Loucy (cell line): ENCODE measurements at regions not wholly inside any gene's neighbourhood (a gene's known extent, or its start where the extent isn't known, plus 50 kb on each side); places are given as distances from the start of the nearest gene placed in this dataset.

Experiments
- H2AFZ ChIP-seq: fragments of 200-600 bp; sonication (generic); 2 replicates; pipeline ENCODE4 v1.6.0; 2016; ENCODE audit warnings: antibody characterized with exemption, mild to moderate bottlenecking, low read length, moderate library complexity
- H3F3A ChIP-seq: fragments of 200-600 bp; 2 replicates; pipeline ENCODE4 v1.6.0; 2016; ENCODE audit warnings: antibody characterized with exemption, low read depth, mild to moderate bottlenecking
- H3K27me3 ChIP-seq: fragments of 200-600 bp; sonication (generic); 2 replicates; pipeline ENCODE4 v1.6.1; 2014; ENCODE audit warnings: low read length, mild to moderate bottlenecking; ENCODE audit not compliant: insufficient read depth, poor library complexity, severe bottlenecking
- H3K36me3 ChIP-seq: fragments of 200-600 bp; sonication (generic); 2 replicates; pipeline ENCODE4 v1.6.1; 2016; ENCODE audit warnings: low read length; ENCODE audit not compliant: insufficient read depth
- H3K4me1 ChIP-seq: fragments of 200-600 bp; sonication (generic); 2 replicates; pipeline ENCODE4 v1.5.1; 2014; ENCODE audit warnings: low read length, mild to moderate bottlenecking; ENCODE audit not compliant: insufficient read depth, poor library complexity, severe bottlenecking
- H3K4me2 ChIP-seq: fragments of 200-600 bp; sonication (generic); 2 replicates; pipeline ENCODE4 v1.6.0; 2014; ENCODE audit warnings: antibody characterized with exemption, low read length, low read depth, mild to moderate bottlenecking; ENCODE audit not compliant: poor library complexity, severe bottlenecking
- H3K4me3 ChIP-seq: fragments of 200-600 bp; sonication (generic); 2 replicates; pipeline ENCODE4 v1.5.1; 2014; ENCODE audit warnings: low read length, mild to moderate bottlenecking, mixed read lengths; ENCODE audit not compliant: poor library complexity, severe bottlenecking
- H3K79me2 ChIP-seq: fragments of 200-600 bp; sonication (generic); 2 replicates; pipeline ENCODE4 v1.6.1; 2014; ENCODE audit warnings: low read length; ENCODE audit not compliant: insufficient read depth
- H3K9ac ChIP-seq: fragments of 200-600 bp; sonication (generic); 2 replicates; pipeline ENCODE4 v1.6.0; 2014; ENCODE audit warnings: mild to moderate bottlenecking, low read depth, low read length, moderate library complexity; ENCODE audit not compliant: poor library complexity, severe bottlenecking
- H3K9me2 ChIP-seq: fragments of 200-600 bp; sonication (generic); replicated peaks from 2 replicates; pipeline ENCODE4 v1.6.1; 2016; ENCODE audit warnings: low read depth, low read length, mixed read lengths
- H3K9me3 ChIP-seq: fragments of 200-600 bp; sonication (generic); 2 replicates; pipeline ENCODE4 v1.6.1; 2014; ENCODE audit warnings: mild to moderate bottlenecking, antibody characterized with exemption, low read length, low read depth; ENCODE audit not compliant: insufficient read depth
- H4K20me1 ChIP-seq: fragments of 200-600 bp; sonication (generic); 2 replicates; pipeline ENCODE4 v1.6.0; 2014; ENCODE audit warnings: antibody characterized with exemption, low read length, mild to moderate bottlenecking; ENCODE audit not compliant: insufficient read depth, poor library complexity, severe bottlenecking
- EZH2phosphoT487 ChIP-seq: fragments of 200-600 bp; IDR thresholded peaks from 2 replicates; pipeline ENCODE4 v1.6.1; 2018; ENCODE audit warnings: antibody characterized with exemption, mild to moderate bottlenecking, moderate library complexity, borderline replicate concordance
- TF ChIP-seq, protein P1 (sequence below): fragments of 200-600 bp; sonication (generic); conservative IDR thresholded peaks from 2 replicates; pipeline ENCODE4 v1.5.1; 2014; ENCODE audit warnings: mild to moderate bottlenecking, antibody characterized with exemption, low read length

DNA sequence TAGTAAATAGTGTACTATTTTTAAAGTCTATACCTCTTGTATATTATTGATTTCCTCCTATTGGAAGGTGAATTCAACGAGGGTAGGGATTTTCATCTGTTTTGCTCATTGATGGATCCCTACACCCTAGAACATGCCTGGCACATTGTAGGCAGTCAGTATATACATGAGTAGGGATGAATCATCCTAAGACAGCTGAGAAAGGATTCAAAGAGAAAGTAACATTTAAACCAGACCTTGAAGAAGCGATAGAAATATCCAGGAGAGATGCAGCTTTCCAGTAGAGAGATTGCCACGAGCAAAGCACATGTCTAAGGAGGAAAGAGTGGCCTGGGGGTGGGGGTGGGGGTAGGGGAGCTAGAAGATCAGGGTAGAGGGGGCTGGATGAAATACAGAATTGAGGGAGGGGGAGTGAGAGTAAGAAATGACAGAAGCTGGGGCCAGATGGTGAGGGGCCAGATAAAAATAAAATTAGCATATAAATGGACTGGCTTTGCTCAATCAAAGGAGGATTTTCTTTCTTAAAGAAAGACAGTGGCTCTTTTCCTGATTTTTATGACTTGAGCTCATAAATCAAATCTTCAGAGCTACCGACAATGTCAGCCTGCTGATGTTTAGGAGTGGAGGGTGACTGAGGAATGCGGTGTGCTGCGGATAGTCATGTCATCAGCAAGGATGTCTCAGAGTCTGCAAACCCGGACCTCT is 168.2 kb downstream of the SAMD5 start:
- H2AFZ ChIP-seq: no peak overlapping the region
- H3K4me1 ChIP-seq: peaks cover 14% of the 10 kb centered on the region
- no peaks in the 10 kb centered on the region for H3K27me3 ChIP-seq
- no peak for TF ChIP-seq EZH2phosphoT487
- H4K20me1 ChIP-seq: no peaks in the 10 kb centered on the region
- no peaks in the 10 kb centered on the region for H3K36me3 ChIP-seq
- H3K4me3 ChIP-seq: no peak overlapping the region
- H3K79me2 ChIP-seq: no peaks in the 10 kb centered on the region
- H3K9me2 ChIP-seq: no peaks in the 10 kb centered on the region
- no peaks in the 10 kb centered on the region for H3F3A ChIP-seq
- H3K9ac ChIP-seq: no peak overlapping the region
- no peaks in the 10 kb centered on the region for H3K9me3 ChIP-seq
- H3K4me2 ChIP-seq: no peak overlapping the region

DNA sequence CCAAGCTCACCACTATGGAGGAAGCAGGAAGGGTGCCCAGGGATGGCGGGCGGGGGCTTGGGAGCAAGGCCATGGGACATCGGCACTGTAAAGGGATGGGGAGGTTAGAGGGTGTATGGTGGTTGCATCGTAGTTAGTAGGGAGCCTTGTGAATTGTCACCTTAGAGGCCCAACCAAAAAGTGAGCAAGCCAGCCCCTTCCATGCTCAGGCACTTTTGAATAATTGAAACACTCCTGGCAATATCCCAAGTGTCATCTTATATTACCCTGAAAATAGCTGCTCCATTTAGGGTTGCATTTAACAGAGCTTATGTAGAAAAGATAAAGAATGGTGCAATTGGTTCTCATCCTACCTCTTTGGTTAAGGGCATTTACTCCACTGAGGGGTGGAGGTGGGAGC is 169.2 kb downstream of the SAMD5 start:
- no peaks in the 10 kb centered on the region for H3K36me3 ChIP-seq
- TF ChIP-seq EZH2phosphoT487: no peak
- TF ChIP-seq, protein P1, sequence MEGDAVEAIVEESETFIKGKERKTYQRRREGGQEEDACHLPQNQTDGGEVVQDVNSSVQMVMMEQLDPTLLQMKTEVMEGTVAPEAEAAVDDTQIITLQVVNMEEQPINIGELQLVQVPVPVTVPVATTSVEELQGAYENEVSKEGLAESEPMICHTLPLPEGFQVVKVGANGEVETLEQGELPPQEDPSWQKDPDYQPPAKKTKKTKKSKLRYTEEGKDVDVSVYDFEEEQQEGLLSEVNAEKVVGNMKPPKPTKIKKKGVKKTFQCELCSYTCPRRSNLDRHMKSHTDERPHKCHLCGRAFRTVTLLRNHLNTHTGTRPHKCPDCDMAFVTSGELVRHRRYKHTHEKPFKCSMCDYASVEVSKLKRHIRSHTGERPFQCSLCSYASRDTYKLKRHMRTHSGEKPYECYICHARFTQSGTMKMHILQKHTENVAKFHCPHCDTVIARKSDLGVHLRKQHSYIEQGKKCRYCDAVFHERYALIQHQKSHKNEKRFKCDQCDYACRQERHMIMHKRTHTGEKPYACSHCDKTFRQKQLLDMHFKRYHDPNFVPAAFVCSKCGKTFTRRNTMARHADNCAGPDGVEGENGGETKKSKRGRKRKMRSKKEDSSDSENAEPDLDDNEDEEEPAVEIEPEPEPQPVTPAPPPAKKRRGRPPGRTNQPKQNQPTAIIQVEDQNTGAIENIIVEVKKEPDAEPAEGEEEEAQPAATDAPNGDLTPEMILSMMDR: no peak
- H3K4me2 ChIP-seq: no peak overlapping the region

DNA sequence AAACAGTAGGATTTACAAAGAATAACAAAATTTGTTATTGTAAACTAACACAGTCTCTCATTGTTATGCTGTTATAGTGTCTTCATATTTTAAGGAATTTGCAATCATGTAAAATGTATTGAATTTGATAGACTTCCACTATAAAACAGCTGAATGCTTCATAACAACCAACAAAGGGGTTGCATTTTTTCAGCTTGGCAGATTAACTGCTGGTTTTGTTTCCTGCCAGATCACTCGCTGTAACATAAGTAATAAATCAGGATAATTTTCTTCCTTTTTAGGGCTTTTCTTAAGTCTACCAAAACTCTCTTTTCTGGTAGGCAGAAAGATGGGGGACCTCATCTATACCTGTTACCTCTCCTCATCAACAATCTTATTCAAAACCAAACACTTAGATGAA is 169.8 kb downstream of the SAMD5 start:
- no peaks in the 10 kb centered on the region for H3K79me2 ChIP-seq

More for the DNA sequence above, 169.2 kb downstream of the SAMD5 start:
- no peaks in the 10 kb centered on the region for H3F3A ChIP-seq
- no peak overlapping the region for H2AFZ ChIP-seq
- no peak overlapping the region for H3K4me3 ChIP-seq
- H4K20me1 ChIP-seq: no peaks in the 10 kb centered on the region
- H3K4me1 ChIP-seq: peaks cover 14% of the 10 kb centered on the region
- no peaks in the 10 kb centered on the region for H3K9me2 ChIP-seq
- H3K9ac ChIP-seq: no peak overlapping the region
- no peaks in the 10 kb centered on the region for H3K27me3 ChIP-seq
- H3K9me3 ChIP-seq: no peaks in the 10 kb centered on the region
- no peaks in the 10 kb centered on the region for H3K79me2 ChIP-seq

More for the DNA sequence above, 169.8 kb downstream of the SAMD5 start:
- no peaks in the 10 kb centered on the region for H3K9me3 ChIP-seq
- no peaks in the 10 kb centered on the region for H3F3A ChIP-seq
- H3K9me2 ChIP-seq: no peaks in the 10 kb centered on the region
- no peak overlapping the region for H3K4me3 ChIP-seq
- no peak overlapping the region for H3K4me2 ChIP-seq
- no peak overlapping the region for H2AFZ ChIP-seq
- TF ChIP-seq, protein P1: no peak
- TF ChIP-seq EZH2phosphoT487: no peak
- H4K20me1 ChIP-seq: no peaks in the 10 kb centered on the region
- no peaks in the 10 kb centered on the region for H3K36me3 ChIP-seq
- H3K27me3 ChIP-seq: no peaks in the 10 kb centered on the region
- H3K9ac ChIP-seq: no peak overlapping the region
- H3K4me1 ChIP-seq: peaks cover 14% of the 10 kb centered on the region
